ENCODE measurements at regions not wholly inside any gene's neighbourhood (a gene's known extent, or its start where the extent isn't known, plus 50 kb on each side); places are given as distances from the start of the nearest gene placed in this dataset.

GRCh38 chr2:194725169-194725568, 931.9 kb upstream of the SLC39A10 start:
- ATAC-seq: no peak

GRCh38 chr2:194723446-194723845, 933.6 kb upstream of the SLC39A10 start:
- Histone ChIP-seq H3K9ac (ENCODE audit: insufficient read depth, low read depth, low read length) (no peak overlapping the region), H2AFZ (ENCODE audit: low read length) (no peak overlapping the region), H3K9me3 (ENCODE audit: low read length) (no peaks in the 10 kb centered on the region), H3K4me1 (ENCODE audit: insufficient read depth, low read length) (no peaks in the 10 kb centered on the region), H3K27me3 (ENCODE audit: control insufficient read depth in 1 of 2, insufficient read depth in 2 of 2, low read length in 2 of 2) (no peaks in the 10 kb centered on the region), H3K79me2 (ENCODE audit: insufficient read depth, low read length) (no peaks in the 10 kb centered on the region), H3K27ac (ENCODE audit: extremely low read length, insufficient read depth, low read length) (no peak overlapping the region), H3K36me3 (replicated peaks in 1 of 2; ENCODE audit: control insufficient read depth in 1 of 2, insufficient read depth in 2 of 2, low read length in 2 of 2) (no peaks in the 10 kb centered on the region), H4K20me1 (ENCODE audit: insufficient read depth, low read length) (no peaks in the 10 kb centered on the region), H3K4me2 (ENCODE audit: low read depth, low read length) (no peak overlapping the region), H3K4me3 (replicated peaks in 1 of 3; ENCODE audit: insufficient read depth in 1 of 3, low read depth in 2 of 3, low read length in 3 of 3) (no peak overlapping the region)
- ChIA-PET CTCF (ENCODE audit: low intra/inter-chr PET ratio, low total read pairs) (no interaction called here), POLR2A (no interaction called here)
- DNase-seq (ENCODE audit: low spot score) (no peak), FAIRE-seq (no peak), ATAC-seq (no peak)
- in situ Hi-C loops (cut with HindIII; ENCODE audit: extremely low pct_ligation_motif_present, low pct_unique_long_range_greater_than_20kb) (no loop called here), intact Hi-C loops (cut with micrococcal nuclease; ENCODE audit: unreplicated experiment) (no loop called here)
- 0% methylated on average over 2 of the region's 2 CpGs for WGBS (ENCODE audit: low lambda C conversion rate)
- no TSS peak for BruUV-seq (replicated peaks)
- no peak for TF ChIP-seq CBFB (CRISPR knock-in tag; IDR thresholded peaks at IDR 0.05)
- no peak for TF ChIP-seq ZNF180 (CRISPR knock-in tag; IDR thresholded peaks at IDR 0.05; ENCODE audit: borderline replicate concordance, low read depth)
- TF ChIP-seq MYNN (CRISPR knock-in tag; IDR thresholded peaks at IDR 0.05; ENCODE audit: low read depth): no peak
- TF ChIP-seq ZFP82 (CRISPR knock-in tag; IDR thresholded peaks at IDR 0.05; ENCODE audit: borderline replicate concordance): no peak
- no peak for TF ChIP-seq HMGXB3 (CRISPR knock-in tag; IDR thresholded peaks at IDR 0.05; ENCODE audit: borderline replicate concordance)
- no peak for TF ChIP-seq ZBTB46 (CRISPR knock-in tag; IDR thresholded peaks at IDR 0.05; ENCODE audit: borderline replicate concordance)
- no peak for TF ChIP-seq ATM (IDR thresholded peaks at IDR 0.05; ENCODE audit: borderline replicate concordance)
- TF ChIP-seq ZNF33A (CRISPR knock-in tag; IDR thresholded peaks at IDR 0.05; ENCODE audit: borderline replicate concordance): no peak
- TF ChIP-seq FOXP1 (IDR thresholded peaks at IDR 0.05): no peak
- TF ChIP-seq FOXP1 (CRISPR knock-in tag; IDR thresholded peaks at IDR 0.05): no peak
- no peak for TF ChIP-seq GATAD2A (CRISPR knock-in tag; IDR thresholded peaks at IDR 0.05)

More at GRCh38 chr2:194725169-194725568, 931.9 kb upstream of the SLC39A10 start:
- H3K79me2 ChIP-seq (ENCODE audit: insufficient read depth, low read length): no peaks in the 10 kb centered on the region
- no peaks in the 10 kb centered on the region for H3K4me1 ChIP-seq (ENCODE audit: insufficient read depth, low read length)
- no peak for TF ChIP-seq GPN1 (CRISPR knock-in tag; IDR thresholded peaks at IDR 0.05; ENCODE audit: borderline replicate concordance)
- TF ChIP-seq ZC3H13 (CRISPR knock-in tag; IDR thresholded peaks at IDR 0.05): no peak
- TF ChIP-seq ZNF724P (CRISPR knock-in tag; IDR thresholded peaks at IDR 0.05; ENCODE audit: borderline replicate concordance): no peak
- no peak for TF ChIP-seq ZFY (CRISPR knock-in tag; IDR thresholded peaks at IDR 0.05)
- in situ Hi-C loops (cut with HindIII; ENCODE audit: extremely low pct_ligation_motif_present, low pct_unique_long_range_greater_than_20kb) (no loop called here), intact Hi-C loops (cut with micrococcal nuclease; ENCODE audit: unreplicated experiment) (no loop called here)
- no peak overlapping the region for H3K27ac ChIP-seq (ENCODE audit: extremely low read length, insufficient read depth, low read length)
- no peak overlapping the region for H3K4me3 ChIP-seq (replicated peaks in 1 of 3; ENCODE audit: insufficient read depth in 1 of 3, low read depth in 2 of 3, low read length in 3 of 3)
- no peak for DNase-seq (ENCODE audit: low spot score)
- no peak for FAIRE-seq
- BruUV-seq (replicated peaks): no TSS peak
- H3K27me3 ChIP-seq (ENCODE audit: control insufficient read depth in 1 of 2, insufficient read depth in 2 of 2, low read length in 2 of 2): no peaks in the 10 kb centered on the region
- WGBS (ENCODE audit: low lambda C conversion rate): 0% methylated on average over 1 of the region's 1 CpG
- no peak overlapping the region for H3K4me2 ChIP-seq (ENCODE audit: low read depth, low read length)
- H3K36me3 ChIP-seq (replicated peaks in 1 of 2; ENCODE audit: control insufficient read depth in 1 of 2, insufficient read depth in 2 of 2, low read length in 2 of 2): no peaks in the 10 kb centered on the region
- H2AFZ ChIP-seq (ENCODE audit: low read length): no peak overlapping the region
- H3K9ac ChIP-seq (ENCODE audit: insufficient read depth, low read depth, low read length): no peak overlapping the region
- ChIA-PET CTCF (ENCODE audit: low intra/inter-chr PET ratio, low total read pairs) (no interaction called here), POLR2A (no interaction called here)
- H3K9me3 ChIP-seq (ENCODE audit: low read length): no peaks in the 10 kb centered on the region
- no peaks in the 10 kb centered on the region for H4K20me1 ChIP-seq (ENCODE audit: insufficient read depth, low read length)
